ENCODE measurements at regions not wholly inside any gene's neighbourhood (a gene's known extent, or its start where the extent isn't known, plus 50 kb on each side); places are given as distances from the start of the nearest gene placed in this dataset.

DNA sequence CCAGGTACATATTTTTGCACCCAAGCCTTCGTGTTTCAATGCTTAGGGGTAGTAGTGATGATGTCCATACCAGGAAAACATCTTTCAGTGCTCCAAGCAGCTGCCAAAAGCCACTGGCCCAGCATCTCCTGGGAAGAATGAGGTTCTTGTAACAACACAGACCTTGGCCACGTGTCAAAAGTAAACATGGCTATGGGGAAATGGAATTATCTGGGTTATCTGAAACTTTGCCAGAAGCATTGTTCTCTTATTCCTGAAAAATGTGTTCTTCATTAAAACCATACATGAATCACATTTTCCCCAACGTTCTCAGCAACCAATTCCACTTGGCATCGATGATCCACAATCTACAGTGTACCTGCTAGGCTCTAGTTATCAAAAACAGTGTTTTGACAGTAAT lies 524.2 kb upstream of the EEF2KMT start:
- FAIRE-seq: no peak

- FAIRE-seq: no peak
Measured at GRCh38 chr16:5619304-5619703, 521.7 kb upstream of the EEF2KMT start.

DNA sequence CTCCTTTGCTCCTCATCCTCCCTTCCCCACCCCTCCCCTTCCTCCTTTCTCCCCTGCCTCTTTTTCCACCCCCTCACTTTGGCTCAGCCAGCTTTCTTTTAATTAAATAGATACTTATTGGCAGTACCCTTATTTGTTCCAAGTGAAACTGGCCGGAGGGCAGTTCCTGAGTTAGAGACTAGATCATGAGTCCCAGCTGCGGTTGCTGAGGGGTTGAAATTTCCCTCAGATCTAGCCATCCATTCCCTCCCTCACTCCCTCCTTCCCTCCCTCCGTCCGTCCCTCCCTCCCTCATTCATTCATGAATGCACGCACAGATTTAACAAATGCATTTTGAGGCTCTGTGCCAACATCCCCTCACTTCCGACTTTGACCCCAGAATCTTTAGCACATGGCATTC lies 519.2 kb upstream of the EEF2KMT start:
- FAIRE-seq: no peak

GRCh38 chr16:5615868-5616642 lies 518.5 kb upstream of the EEF2KMT start:
- FAIRE-seq: no peak

DNA sequence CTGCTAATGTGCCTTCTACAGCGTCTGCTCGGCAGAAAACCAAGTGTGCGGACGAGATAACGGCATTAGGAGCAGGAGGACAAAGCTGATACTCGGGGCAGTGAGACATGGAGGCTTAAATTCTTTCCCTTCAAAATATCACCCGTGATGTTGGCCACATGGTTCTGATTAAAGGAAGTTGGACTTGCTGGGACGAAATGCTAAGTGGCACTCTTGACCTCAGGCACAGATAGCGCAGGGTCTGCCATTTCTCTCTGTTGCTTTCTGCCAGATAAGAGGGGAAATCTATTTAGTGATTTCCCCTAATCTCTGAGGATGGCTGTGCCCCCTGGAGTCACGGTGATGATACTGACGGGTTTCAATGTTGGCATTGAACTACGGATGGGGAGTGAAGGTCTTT lies 509.6 kb upstream of the EEF2KMT start:
- no peak for FAIRE-seq

DNA sequence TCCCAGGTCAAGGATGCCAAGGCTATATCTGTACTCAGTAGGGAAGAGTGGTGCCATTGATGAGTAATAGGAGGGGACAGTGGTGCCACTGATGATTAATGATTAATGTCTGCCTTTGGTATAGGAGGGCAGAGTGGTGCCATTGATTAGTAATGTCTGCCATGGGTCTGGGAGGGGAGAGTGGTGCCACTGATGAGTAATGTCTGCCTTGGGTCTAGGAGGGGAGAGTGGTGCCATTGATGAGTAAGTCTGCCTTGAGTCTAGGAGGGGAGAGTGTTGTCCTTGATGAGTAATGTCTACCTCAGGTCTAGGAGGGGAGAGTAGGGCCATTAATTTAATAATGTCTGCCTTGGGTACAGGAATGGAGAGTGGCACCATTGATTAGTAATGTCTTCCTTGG lies 507.8 kb upstream of the EEF2KMT start:
- no peak for FAIRE-seq

DNA sequence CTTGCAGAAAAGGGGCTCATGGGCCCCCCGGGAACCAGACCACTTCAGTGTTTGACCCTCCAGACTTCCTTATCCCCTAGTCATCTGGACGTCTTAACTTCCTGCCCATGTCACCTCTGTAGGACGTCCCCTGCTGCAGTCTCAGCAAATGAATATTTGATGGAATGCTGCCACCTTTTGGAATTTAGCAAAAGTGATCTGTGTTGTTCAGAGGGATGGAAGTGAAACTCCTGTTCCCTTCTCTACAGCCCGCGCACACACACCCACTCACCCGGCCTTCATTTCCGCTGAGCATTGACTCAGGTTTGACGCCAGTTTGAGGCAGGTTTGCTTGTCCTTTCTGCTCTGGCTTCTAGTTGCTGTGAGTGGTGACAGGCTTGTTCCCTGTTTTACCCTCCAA lies 507.2 kb upstream of the EEF2KMT start:
- no peak for FAIRE-seq

- FAIRE-seq: no peak
Measured at GRCh38 chr16:5603836-5604235, 506.2 kb upstream of the EEF2KMT start.

DNA sequence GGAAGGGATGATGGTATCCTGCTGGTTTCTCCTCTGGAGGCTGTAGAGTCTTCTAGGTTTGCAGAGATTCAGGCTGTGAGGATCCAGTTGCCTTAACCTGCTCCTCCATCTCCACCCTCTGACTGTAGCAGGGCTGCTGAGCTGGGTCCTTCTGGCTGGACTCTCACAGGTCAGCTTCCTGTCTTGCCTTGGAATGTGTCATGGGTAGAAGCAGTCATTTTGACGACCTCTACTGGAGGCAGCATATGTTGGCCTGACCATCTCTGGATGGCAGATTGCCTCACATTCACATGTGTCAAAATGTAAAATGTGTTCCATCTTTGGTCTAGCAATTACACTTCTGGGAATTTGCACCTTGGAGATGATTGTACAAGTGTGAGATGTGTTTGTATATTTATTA lies 504.4 kb upstream of the EEF2KMT start:
- no peak for FAIRE-seq

DNA sequence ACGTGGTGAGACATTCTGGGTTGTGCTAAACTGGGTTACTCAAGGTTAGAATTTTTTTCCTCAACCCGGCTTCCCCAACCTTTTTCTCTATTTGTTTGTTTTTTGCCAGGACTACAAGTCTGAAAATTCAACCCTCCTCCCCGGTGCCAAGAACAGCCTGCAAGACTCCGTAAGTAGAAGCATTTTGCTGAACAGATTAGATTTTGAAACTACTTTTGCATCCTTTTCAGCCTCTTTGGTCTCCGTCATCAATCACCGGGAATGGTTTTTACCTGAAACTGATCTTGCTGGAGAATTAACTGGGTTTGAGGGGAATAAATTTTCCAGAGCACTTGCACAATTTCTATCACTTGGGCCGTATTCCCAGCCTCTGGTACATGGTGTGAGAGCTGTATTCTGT lies 501.2 kb upstream of the EEF2KMT start:
- no peak for FAIRE-seq

- no peak for FAIRE-seq
Measured at GRCh38 chr16:5595849-5596248, 498.3 kb upstream of the EEF2KMT start.

GRCh38 chr16:5590416-5590815 lies 492.8 kb upstream of the EEF2KMT start:
- FAIRE-seq: no peak

DNA sequence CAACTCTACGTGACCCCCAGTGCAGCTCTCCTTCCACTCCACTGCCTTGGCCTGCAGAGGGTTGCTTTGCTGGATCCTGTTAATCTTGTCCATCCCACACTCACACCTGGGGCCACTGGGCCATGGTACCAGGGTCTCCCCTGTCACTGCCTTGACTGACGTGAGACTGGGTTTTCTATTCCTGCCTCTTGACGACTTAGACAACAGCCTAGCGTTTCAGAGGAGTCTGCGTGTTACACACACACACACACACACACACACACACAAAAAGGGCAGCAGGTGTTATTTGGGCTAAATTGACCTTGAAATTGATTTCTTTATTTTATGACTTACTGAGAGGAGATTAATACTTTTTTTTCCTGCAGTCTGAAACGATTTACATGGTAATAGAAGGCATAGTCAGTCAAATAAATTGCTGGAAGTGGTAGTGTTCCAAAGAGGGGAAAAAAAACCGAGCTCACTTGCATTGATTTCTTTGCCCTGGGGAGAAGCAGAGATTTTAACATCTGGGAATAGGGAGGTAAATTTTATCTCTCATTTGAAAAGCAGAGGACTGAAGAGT lies 492.3 kb upstream of the EEF2KMT start:
- FAIRE-seq: no peak

DNA sequence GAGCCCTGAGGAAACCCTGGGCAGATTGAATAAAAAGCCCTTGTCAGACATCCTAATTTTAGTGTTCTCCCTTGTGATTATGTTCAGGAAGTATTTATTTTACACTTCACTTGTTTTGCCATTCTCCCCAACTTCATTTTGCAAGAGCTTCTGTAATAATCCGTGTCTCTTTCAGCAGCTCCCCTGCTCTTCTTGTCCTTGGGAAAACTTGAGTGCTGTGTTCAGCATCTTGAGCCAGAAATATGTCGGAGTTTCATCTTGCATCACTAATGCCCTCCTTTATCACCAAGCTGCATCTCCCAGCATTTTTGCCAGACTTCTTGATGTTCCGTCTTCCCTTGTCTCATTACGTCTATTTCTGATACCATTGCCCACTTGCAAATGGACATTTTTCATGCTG lies 486.5 kb upstream of the EEF2KMT start:
- no peak for FAIRE-seq

- no peak for FAIRE-seq
Measured at GRCh38 chr16:5582529-5582928, 484.9 kb upstream of the EEF2KMT start.

DNA sequence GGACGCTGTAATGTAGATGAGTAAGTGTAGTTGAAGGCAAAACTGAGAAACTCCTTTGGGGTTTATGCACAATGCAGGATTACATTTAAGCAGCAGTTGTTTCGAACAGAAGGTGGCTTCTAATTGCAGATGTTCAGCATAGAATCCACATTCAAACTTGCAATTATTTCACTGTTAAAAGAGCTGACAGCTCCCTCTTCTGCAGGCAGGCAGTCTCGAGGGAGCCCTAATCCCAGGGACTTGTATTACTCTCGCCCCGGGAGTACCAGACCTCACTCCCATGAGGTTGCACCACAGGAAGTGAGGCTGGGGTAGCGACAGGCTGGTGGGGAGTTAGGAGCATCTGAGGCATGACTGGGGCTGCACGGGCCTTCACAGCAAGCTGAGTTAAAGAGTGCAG lies 484.3 kb upstream of the EEF2KMT start:
- no peak for FAIRE-seq

- FAIRE-seq: no peak
Measured at GRCh38 chr16:5581428-5581827, 483.8 kb upstream of the EEF2KMT start.

DNA sequence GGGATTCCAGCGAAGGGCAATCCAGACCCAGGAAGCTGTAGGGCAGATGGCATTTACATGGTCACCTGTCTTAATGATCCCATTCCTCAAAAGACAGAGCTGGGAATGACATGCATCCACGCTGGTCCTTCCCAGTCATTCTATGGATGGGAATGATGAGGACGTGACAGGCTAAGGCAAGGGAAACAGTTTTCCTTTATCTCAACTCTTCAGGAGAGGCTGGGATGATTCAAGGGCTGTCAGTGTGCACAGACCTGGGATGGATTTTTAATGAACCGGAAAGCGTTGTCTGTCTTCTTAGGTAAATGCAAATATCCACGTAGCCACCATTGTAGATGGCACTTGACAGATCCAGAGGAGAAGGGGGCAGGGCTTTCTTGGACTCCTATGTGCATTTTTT lies 483.2 kb upstream of the EEF2KMT start:
- FAIRE-seq: no peak

DNA sequence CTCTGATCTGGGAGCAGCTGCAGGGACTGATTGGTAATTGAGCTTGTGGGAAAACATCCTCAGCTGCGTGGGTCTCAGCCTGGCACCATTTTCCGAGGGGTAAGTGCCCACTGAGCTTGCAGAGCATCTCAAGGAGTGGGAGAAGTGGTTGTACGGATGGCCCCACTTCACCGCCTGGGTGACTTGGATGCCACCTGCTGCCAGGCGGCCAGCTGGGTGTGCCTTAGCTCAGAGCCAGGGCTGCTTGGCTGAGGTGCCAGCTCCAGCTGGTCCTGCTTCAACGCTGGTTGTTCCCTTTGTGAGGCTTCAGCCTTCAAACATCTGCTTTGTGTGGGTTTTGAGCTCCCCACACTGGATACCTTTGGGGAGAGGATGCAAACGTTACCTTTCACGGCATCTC lies 482.7 kb upstream of the EEF2KMT start:
- FAIRE-seq: no peak

GRCh38 chr16:5578980-5579379 lies 481.4 kb upstream of the EEF2KMT start:
- FAIRE-seq: no peak

- FAIRE-seq: no peak
Measured at GRCh38 chr16:5577463-5577862, 479.9 kb upstream of the EEF2KMT start.

DNA sequence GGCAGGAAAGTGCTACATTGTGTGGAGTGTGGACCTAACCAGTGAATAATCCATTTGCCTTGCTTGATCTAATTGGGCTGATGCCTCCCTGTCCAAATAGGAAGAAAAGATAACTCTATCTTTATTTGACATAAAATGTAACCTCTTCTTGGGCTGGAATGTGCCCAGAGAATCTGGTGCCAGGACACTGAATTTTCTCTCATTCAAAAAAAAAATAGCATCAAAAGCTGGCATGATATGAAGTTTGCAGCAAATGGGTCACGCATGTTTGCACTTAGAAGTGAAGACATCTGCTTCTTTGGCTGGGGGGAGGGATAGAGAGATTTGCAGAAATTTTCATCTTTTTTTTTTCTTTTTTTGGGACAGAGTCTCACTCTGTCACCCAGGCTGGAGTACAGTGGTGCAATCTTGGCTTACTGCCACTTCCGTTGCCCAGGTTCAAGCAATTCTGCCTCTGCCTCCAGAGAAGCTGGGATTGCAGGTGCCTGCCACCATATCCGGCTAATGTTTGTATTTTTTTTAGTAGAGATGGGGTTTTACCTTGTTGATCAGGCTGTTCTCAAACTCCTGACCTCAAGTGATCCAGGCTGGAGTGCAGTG lies 478.2 kb upstream of the EEF2KMT start:
- FAIRE-seq: no peak

DNA sequence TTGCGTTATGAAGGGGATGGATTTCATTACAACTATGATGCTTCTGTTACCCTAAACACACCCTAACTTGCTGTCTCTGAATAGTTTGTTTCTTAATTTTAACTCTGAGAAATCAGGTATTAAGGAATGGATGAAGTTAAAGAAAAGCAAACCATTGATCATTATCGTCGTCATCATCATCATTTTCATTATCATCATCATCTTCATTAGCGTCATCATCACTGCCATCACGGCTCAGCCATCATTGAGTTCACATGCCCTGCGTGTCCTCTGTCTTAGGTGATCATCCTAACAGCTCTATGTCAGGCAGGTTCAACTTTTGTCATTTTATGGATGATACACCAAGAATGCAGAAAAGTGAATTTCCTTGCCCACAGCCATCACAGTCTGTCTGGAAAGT lies 477.5 kb upstream of the EEF2KMT start:
- no peak for FAIRE-seq

DNA sequence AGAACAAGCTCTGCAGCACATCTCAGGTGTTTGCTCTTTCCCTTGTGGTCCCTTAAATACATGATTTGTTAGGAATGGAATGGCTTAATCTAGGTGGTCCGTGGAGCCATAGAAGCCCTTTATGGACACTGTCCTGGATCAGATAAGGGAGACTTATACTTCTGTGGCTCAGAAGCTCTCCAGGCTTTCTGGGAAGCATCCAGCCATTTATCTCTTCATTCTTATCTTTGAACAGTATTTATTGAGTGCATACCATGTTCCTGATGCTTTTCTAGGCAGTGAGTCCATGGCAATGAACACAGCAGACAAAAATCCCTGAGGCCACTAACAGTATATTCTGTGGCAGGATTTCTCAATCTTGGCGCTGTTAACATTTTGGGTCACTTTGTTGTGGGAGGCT lies 474.5 kb upstream of the EEF2KMT start:
- no peak for FAIRE-seq

DNA sequence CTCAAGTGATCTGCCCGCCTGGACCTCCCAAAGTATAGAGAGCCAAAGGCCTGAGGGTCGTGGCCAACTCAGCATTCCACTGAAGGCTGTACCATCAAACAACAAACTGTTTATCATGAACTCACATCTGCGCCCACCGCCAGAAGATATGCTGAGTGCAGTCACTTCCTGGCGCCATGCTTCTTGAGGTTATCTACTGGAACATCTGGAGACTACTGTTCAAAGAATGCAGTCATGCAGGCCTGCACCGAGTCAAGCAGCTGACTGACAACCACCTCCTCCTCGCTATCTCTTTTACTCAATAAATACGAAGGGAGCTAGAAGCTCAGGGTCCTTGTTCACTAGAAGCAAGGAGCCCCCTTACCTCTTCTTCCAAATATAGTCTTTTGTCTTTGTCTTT lies 473.9 kb upstream of the EEF2KMT start:
- no peak for FAIRE-seq

All from endometrium (tissue), 2 donors.